ENCODE measurements at regions not wholly inside any gene's neighbourhood (a gene's known extent, or its start where the extent isn't known, plus 50 kb on each side); places are given as distances from the start of the nearest gene placed in this dataset.
"Not testable (repeated sequence)": the region's sequence is repeated elsewhere in the genome, so short reads cannot be mapped to it uniquely, and the experiment has no call there.

- H3K9me3 ChIP-seq, result no peaks in the 10 kb centered on the region
- ATAC-seq (no peak), DNase-seq (no peak)
- H3K4me1 ChIP-seq, result no peaks in the 10 kb centered on the region
- WGBS, 2 donors, result 76 to 88% methylated on average over 3 of the region's 3 CpGs
- intact Hi-C loops (cut with DNase I), result no loop called here
- no peak for TF ChIP-seq CTCF (IDR thresholded peaks at IDR 0.05)
- peaks cover 0 to 8% (median 3%) of the 10 kb centered on the region in 7 donors for H3K27me3 ChIP-seq
- no peak overlapping the region for H3K4me3 ChIP-seq
- no peak overlapping the region for H3K27ac ChIP-seq
- no peaks in the 10 kb centered on the region for H3K36me3 ChIP-seq
Observed at GRCh38 chr2:67904566-67904965, 158.2 kb downstream of the C1D start.

GRCh38 chr2:67904966-67905365 is 157.8 kb downstream of the C1D start:
- Histone ChIP-seq H3K27me3 (peaks cover 0 to 8% (median 3%) of the 10 kb centered on the region in 7 donors), H3K27ac (no peak overlapping the region), H3K36me3 (no peaks in the 10 kb centered on the region), H3K9me3 (no peaks in the 10 kb centered on the region), H3K4me3 (no peak overlapping the region), H3K4me1 (no peaks in the 10 kb centered on the region)
- ATAC-seq (no peak), DNase-seq (no peak)
- intact Hi-C loops (cut with DNase I), result no loop called here
- no peak for TF ChIP-seq CTCF (IDR thresholded peaks at IDR 0.05)
- 56 to 61% methylated on average over 4 of the region's 4 CpGs for WGBS, 2 donors

GRCh38 chr2:67906547-67906946 is 156.3 kb downstream of the C1D start:
- ATAC-seq; H3K9me3 ChIP-seq; DNase-seq; H3K4me3 ChIP-seq; H3K27me3 ChIP-seq; H3K4me1 ChIP-seq; H3K27ac ChIP-seq; intact Hi-C loops (cut with DNase I); H3K36me3 ChIP-seq: not testable (repeated sequence)

GRCh38 chr2:67917332-67918054 is 145.3 kb downstream of the C1D start:
- TF ChIP-seq CTCF (IDR thresholded peaks at IDR 0.05), result no peak
- H3K36me3 ChIP-seq, result no peaks in the 10 kb centered on the region
- H3K9me3 ChIP-seq, result no peaks in the 10 kb centered on the region
- no peak overlapping the region for H3K4me3 ChIP-seq
- WGBS, 2 donors, result 70 to 80% methylated on average over 2 of the region's 2 CpGs
- peak overlapping the region in 2 of 10 donors; percentile 33 to 60 for H3K27ac ChIP-seq
- H3K27me3 ChIP-seq, result peaks cover 0 to 4% (median 0%) of the 10 kb centered on the region in 7 donors
- ATAC-seq (peak in 1 of 8 donors; percentile 57), DNase-seq (no peak)
- peaks cover 0 to 8% (median 0%) of the 10 kb centered on the region in 9 donors for H3K4me1 ChIP-seq
- intact Hi-C loops (cut with DNase I), result no loop called here

- DNase-seq (no peak), ATAC-seq (no peak)
- H3K36me3 ChIP-seq, result no peaks in the 10 kb centered on the region
- intact Hi-C loops (cut with DNase I), result no loop called here
- no peak overlapping the region for H3K4me3 ChIP-seq
- TF ChIP-seq CTCF (IDR thresholded peaks at IDR 0.05), result no peak
- peaks cover 0 to 8% (median 0%) of the 10 kb centered on the region in 9 donors for H3K4me1 ChIP-seq
- H3K9me3 ChIP-seq, result no peaks in the 10 kb centered on the region
- peaks cover 0 to 4% (median 0%) of the 10 kb centered on the region in 7 donors for H3K27me3 ChIP-seq
- WGBS, 2 donors, result 76 to 84% methylated on average over 3 of the region's 3 CpGs
- H3K27ac ChIP-seq, result no peak overlapping the region
Observed at GRCh38 chr2:67918471-67918870, 144.3 kb downstream of the C1D start.

All from heart right ventricle (tissue), 16 donors.